Activated naive CD4-positive, alpha-beta T cell treated with anti-CD3 and anti-CD28 coated beads, Interleukin-2, amount 10 ng/mL, durations not matched to agents 7 days and 5 days (primary cell): ENCODE measurements at regions not wholly inside any gene's neighbourhood (a gene's known extent, or its start where the extent isn't known, plus 50 kb on each side); places are given as distances from the start of the nearest gene placed in this dataset.

Source experiments
- CTCF ChIA-PET: fragments of 350-600 bp; sonication (Branson Sonifier 250); formaldehyde crosslinking; loops from one replicate; lab custom pipeline; 2021; ENCODE audit warnings: antibody characterized with exemption; lab: Charles Lee
- DNase-seq: peaks from one replicate; pipeline ENCODE4 v3.0.0-alpha.2; 2020
- H3K27ac Mint-ChIP-seq: one replicate; pipeline ENCODE4 v1.8.0; 2021; ENCODE audit warnings: mild to moderate bottlenecking, moderate library complexity, mixed read lengths
- H3K27me3 Mint-ChIP-seq: one replicate; pipeline ENCODE4 v1.8.0; 2021; ENCODE audit warnings: mild to moderate bottlenecking, mixed read lengths
- H3K36me3 Mint-ChIP-seq: one replicate; pipeline ENCODE4 v1.8.0; 2021; ENCODE audit warnings: mixed read lengths
- H3K4me1 Mint-ChIP-seq: one replicate; pipeline ENCODE4 v1.8.0; 2021; ENCODE audit warnings: mixed read lengths
- H3K4me3 Mint-ChIP-seq: one replicate; pipeline ENCODE4 v1.8.0; 2021; ENCODE audit warnings: mild to moderate bottlenecking, moderate library complexity, mixed read lengths
- H3K9me3 Mint-ChIP-seq: one replicate; pipeline ENCODE4 v1.8.0; 2021; ENCODE audit warnings: mixed read lengths

GRCh38 chr2:60321816-60322215, 231.6 kb downstream of the BCL11A start:
- no peaks in the 10 kb centered on the region for H3K9me3 Mint-ChIP-seq
- CTCF ChIA-PET = no interaction called here
- no peak overlapping the region for H3K27ac Mint-ChIP-seq
- H3K27me3 Mint-ChIP-seq = peaks cover 8% of the 10 kb centered on the region
- no peaks in the 10 kb centered on the region for H3K36me3 Mint-ChIP-seq
- H3K4me1 Mint-ChIP-seq = no peaks in the 10 kb centered on the region
- no peak for DNase-seq
- no peak overlapping the region for H3K4me3 Mint-ChIP-seq

- no peak overlapping the region for H3K27ac Mint-ChIP-seq
- CTCF ChIA-PET = no interaction called here
These were observed 232.7 kb downstream of the BCL11A start for GRCh38 chr2:60320724-60321123.

GRCh38 chr2:60319031-60319547, 234.4 kb downstream of the BCL11A start:
- Mint-ChIP-seq H3K9me3 (no peaks in the 10 kb centered on the region), H3K4me1 (peaks cover under 1% of the 10 kb centered on the region), H3K36me3 (no peaks in the 10 kb centered on the region), H3K4me3 (no peak overlapping the region), H3K27ac (no peak overlapping the region), H3K27me3 (peaks cover 13% of the 10 kb centered on the region)
- CTCF ChIA-PET = no interaction called here
- DNase-seq = no peak

More at GRCh38 chr2:60320724-60321123, 232.7 kb downstream of the BCL11A start:
- Mint-ChIP-seq H3K27me3 (peaks cover 13% of the 10 kb centered on the region), H3K9me3 (no peaks in the 10 kb centered on the region), H3K36me3 (no peaks in the 10 kb centered on the region), H3K4me3 (no peak overlapping the region), H3K4me1 (no peaks in the 10 kb centered on the region)
- no peak for DNase-seq

GRCh38 chr2:60318544-60318943, 234.9 kb downstream of the BCL11A start:
- peaks cover 13% of the 10 kb centered on the region for H3K27me3 Mint-ChIP-seq
- H3K9me3 Mint-ChIP-seq = no peaks in the 10 kb centered on the region
- H3K4me3 Mint-ChIP-seq = no peak overlapping the region
- no peak overlapping the region for H3K27ac Mint-ChIP-seq
- CTCF ChIA-PET = no interaction called here
- H3K4me1 Mint-ChIP-seq = peaks cover 6% of the 10 kb centered on the region
- no peaks in the 10 kb centered on the region for H3K36me3 Mint-ChIP-seq
- no peak for DNase-seq

- H3K4me3 Mint-ChIP-seq = no peak overlapping the region
- DNase-seq = no peak
- H3K27me3 Mint-ChIP-seq = peaks cover 13% of the 10 kb centered on the region
- H3K27ac Mint-ChIP-seq = no peak overlapping the region
- H3K36me3 Mint-ChIP-seq = no peaks in the 10 kb centered on the region
- peaks cover 12% of the 10 kb centered on the region for H3K4me1 Mint-ChIP-seq
- H3K9me3 Mint-ChIP-seq = no peaks in the 10 kb centered on the region
- CTCF ChIA-PET = no interaction called here
These were observed 235.6 kb downstream of the BCL11A start for GRCh38 chr2:60317844-60318243.

- CTCF ChIA-PET = no interaction called here
- Mint-ChIP-seq H3K4me1 (peaks cover 17% of the 10 kb centered on the region), H3K9me3 (no peaks in the 10 kb centered on the region), H3K36me3 (no peaks in the 10 kb centered on the region), H3K27me3 (peaks cover 13% of the 10 kb centered on the region), H3K4me3 (no peak overlapping the region), H3K27ac (no peak overlapping the region)
- no peak for DNase-seq
These were observed 236.4 kb downstream of the BCL11A start for GRCh38 chr2:60317034-60317386.

GRCh38 chr2:60316381-60317033, 236.9 kb downstream of the BCL11A start:
- H3K27me3 Mint-ChIP-seq = peaks cover 13% of the 10 kb centered on the region
- peaks cover 20% of the 10 kb centered on the region for H3K4me1 Mint-ChIP-seq
- H3K4me3 Mint-ChIP-seq = no peak overlapping the region
- H3K9me3 Mint-ChIP-seq = no peaks in the 10 kb centered on the region
- no peak overlapping the region for H3K27ac Mint-ChIP-seq
- no peak for DNase-seq
- H3K36me3 Mint-ChIP-seq = no peaks in the 10 kb centered on the region
- CTCF ChIA-PET = no interaction called here

GRCh38 chr2:60313470-60314172, 239.8 kb downstream of the BCL11A start:
- CTCF ChIA-PET = interaction anchor here (1.3 kb wide), 1 partner anchor 9 kb away, joined by 3 read pairs; no protein-coding TSS in a partner anchor
- H3K36me3 Mint-ChIP-seq = no peaks in the 10 kb centered on the region
- H3K9me3 Mint-ChIP-seq = no peaks in the 10 kb centered on the region
- H3K4me1 Mint-ChIP-seq = peaks cover 24% of the 10 kb centered on the region
- DNase-seq = no peak
- no peak overlapping the region for H3K27ac Mint-ChIP-seq
- no peak overlapping the region for H3K4me3 Mint-ChIP-seq
- peaks cover 15% of the 10 kb centered on the region for H3K27me3 Mint-ChIP-seq

GRCh38 chr2:60312618-60313017, 240.8 kb downstream of the BCL11A start:
- no peak for DNase-seq
- Mint-ChIP-seq H3K9me3 (no peaks in the 10 kb centered on the region), H3K36me3 (no peaks in the 10 kb centered on the region), H3K4me1 (peaks cover 24% of the 10 kb centered on the region), H3K27me3 (peaks cover 15% of the 10 kb centered on the region), H3K4me3 (no peak overlapping the region), H3K27ac (no peak overlapping the region)
- CTCF ChIA-PET = interaction anchor here (1.3 kb wide), 1 partner anchor 8 kb away, joined by 3 read pairs; no protein-coding TSS in a partner anchor

GRCh38 chr2:60311524-60311923, 241.9 kb downstream of the BCL11A start:
- Mint-ChIP-seq H3K4me3 (no peak overlapping the region), H3K27me3 (peaks cover 15% of the 10 kb centered on the region), H3K4me1 (peaks cover 24% of the 10 kb centered on the region), H3K27ac (no peak overlapping the region), H3K36me3 (no peaks in the 10 kb centered on the region), H3K9me3 (no peaks in the 10 kb centered on the region)
- CTCF ChIA-PET = no interaction called here
- no peak for DNase-seq

- H3K4me3 Mint-ChIP-seq = no peak overlapping the region
- no peak overlapping the region for H3K27ac Mint-ChIP-seq
- H3K9me3 Mint-ChIP-seq = no peaks in the 10 kb centered on the region
- no peak for DNase-seq
- no peaks in the 10 kb centered on the region for H3K36me3 Mint-ChIP-seq
- peaks cover 24% of the 10 kb centered on the region for H3K4me1 Mint-ChIP-seq
- CTCF ChIA-PET = no interaction called here
- peaks cover 15% of the 10 kb centered on the region for H3K27me3 Mint-ChIP-seq
These were observed 243.4 kb downstream of the BCL11A start for GRCh38 chr2:60309941-60310660.

- H3K4me1 Mint-ChIP-seq = peaks cover 24% of the 10 kb centered on the region
- CTCF ChIA-PET = no interaction called here
- H3K27ac Mint-ChIP-seq = no peak overlapping the region
These were observed 244.1 kb downstream of the BCL11A start for GRCh38 chr2:60309336-60309735.

GRCh38 chr2:60306267-60306861, 247.1 kb downstream of the BCL11A start:
- CTCF ChIA-PET = interaction anchor here (1.1 kb wide), 1 partner anchor 336 kb away, joined by 3 read pairs; no protein-coding TSS in a partner anchor
- no peaks in the 10 kb centered on the region for H3K9me3 Mint-ChIP-seq
- no peak overlapping the region for H3K27ac Mint-ChIP-seq
- no peaks in the 10 kb centered on the region for H3K36me3 Mint-ChIP-seq
- no peak overlapping the region for H3K4me3 Mint-ChIP-seq
- no peak for DNase-seq
- H3K27me3 Mint-ChIP-seq = peaks cover 19% of the 10 kb centered on the region
- H3K4me1 Mint-ChIP-seq = peaks cover 3% of the 10 kb centered on the region

More at GRCh38 chr2:60309336-60309735, 244.1 kb downstream of the BCL11A start:
- H3K36me3 Mint-ChIP-seq = no peaks in the 10 kb centered on the region
- no peaks in the 10 kb centered on the region for H3K9me3 Mint-ChIP-seq
- DNase-seq = no peak
- H3K4me3 Mint-ChIP-seq = no peak overlapping the region
- peaks cover 15% of the 10 kb centered on the region for H3K27me3 Mint-ChIP-seq

GRCh38 chr2:60303680-60304079, 249.8 kb downstream of the BCL11A start:
- no peak for DNase-seq
- CTCF ChIA-PET = no interaction called here
- no peaks in the 10 kb centered on the region for H3K4me1 Mint-ChIP-seq
- no peaks in the 10 kb centered on the region for H3K9me3 Mint-ChIP-seq
- H3K4me3 Mint-ChIP-seq = no peak overlapping the region
- no peak overlapping the region for H3K27ac Mint-ChIP-seq
- H3K36me3 Mint-ChIP-seq = no peaks in the 10 kb centered on the region
- peaks cover 9% of the 10 kb centered on the region for H3K27me3 Mint-ChIP-seq
